HEK293 (cell line): ENCODE measurements at regions not wholly inside any gene's neighbourhood (a gene's known extent, or its start where the extent isn't known, plus 50 kb on each side); places are given as distances from the start of the nearest gene placed in this dataset.
A peak's percentile ranks its signal among the peaks of the same experiment; 100 is the strongest.

Experiments used
- BCL11A ChIP-seq: fragments of 450-650 bp; formaldehyde crosslinking; IDR thresholded peaks from 2 replicates; pipeline ENCODE4 v1.5.1; 2016; ENCODE audit warnings: low read depth, missing biosample characterization, missing genetic modification characterization
- BCL11B ChIP-seq: fragments of 450-650 bp; formaldehyde crosslinking; IDR thresholded peaks from 2 replicates; pipeline ENCODE4 v1.5.1; 2016; ENCODE audit warnings: low read depth, missing biosample characterization, missing genetic modification characterization
- KLF1 ChIP-seq: fragments of 450-650 bp; formaldehyde crosslinking; IDR thresholded peaks from 2 replicates; pipeline ENCODE4 v1.5.1; 2016; ENCODE audit warnings: missing biosample characterization, missing genetic modification characterization
- KLF7 ChIP-seq: fragments of 450-650 bp; formaldehyde crosslinking; IDR thresholded peaks from 2 replicates; pipeline ENCODE4 v1.5.1; 2016; ENCODE audit warnings: missing biosample characterization, missing genetic modification characterization, borderline replicate concordance
- KLF8 ChIP-seq: fragments of 450-650 bp; formaldehyde crosslinking; IDR thresholded peaks from 2 replicates; pipeline ENCODE4 v1.5.1; 2016; ENCODE audit warnings: missing biosample characterization, missing genetic modification characterization
- OSR2 ChIP-seq: fragments of 450-650 bp; formaldehyde crosslinking; IDR thresholded peaks from 2 replicates; pipeline ENCODE4 v1.5.1; 2016; ENCODE audit warnings: missing biosample characterization, missing genetic modification characterization
- PRDM1 ChIP-seq: fragments of 450-650 bp; formaldehyde crosslinking; IDR thresholded peaks from 2 replicates; pipeline ENCODE4; 2016; ENCODE audit warnings: missing biosample characterization, missing genetic modification characterization
- REPIN1 ChIP-seq: fragments of 450-650 bp; formaldehyde crosslinking; IDR thresholded peaks from 2 replicates; pipeline ENCODE4 v1.5.1; 2017; ENCODE audit warnings: missing biosample characterization, missing genetic modification characterization, low read depth
- SCRT1 ChIP-seq: fragments of 450-650 bp; formaldehyde crosslinking; IDR thresholded peaks from 2 replicates; pipeline ENCODE4 v1.5.1; 2016; ENCODE audit warnings: missing biosample characterization, missing genetic modification characterization, borderline replicate concordance
- SP3 ChIP-seq: fragments of 450-650 bp; formaldehyde crosslinking; IDR thresholded peaks from 2 replicates; pipeline ENCODE4 v1.5.1; 2016; ENCODE audit warnings: missing biosample characterization, missing genetic modification characterization
- TRIM28 ChIP-seq: IDR thresholded peaks from 2 replicates; pipeline ENCODE4 v1.6.1; 2011; ENCODE audit warnings: low read length, control low read depth, borderline replicate concordance
- ZBTB20 ChIP-seq: fragments of 450-650 bp; formaldehyde crosslinking; IDR thresholded peaks from 2 replicates; pipeline ENCODE4 v1.5.1; 2016; ENCODE audit warnings: missing biosample characterization, missing genetic modification characterization
- ZBTB48 ChIP-seq: fragments of 450-650 bp; formaldehyde crosslinking; IDR thresholded peaks from 2 replicates; pipeline ENCODE4 v1.5.1; 2016; ENCODE audit warnings: missing biosample characterization, missing genetic modification characterization
- ZFP37 ChIP-seq: fragments of 450-650 bp; formaldehyde crosslinking; IDR thresholded peaks from 2 replicates; pipeline ENCODE4 v1.5.1; 2016; ENCODE audit warnings: missing biosample characterization, missing genetic modification characterization
- ZFP69B ChIP-seq: fragments of 450-650 bp; formaldehyde crosslinking; IDR thresholded peaks from 2 replicates; pipeline ENCODE4 v1.5.1; 2016; ENCODE audit warnings: missing biosample characterization, missing genetic modification characterization
- ZNF112 ChIP-seq: fragments of 450-650 bp; formaldehyde crosslinking; IDR thresholded peaks from 2 replicates; pipeline ENCODE4 v1.5.0; 2017; ENCODE audit warnings: missing biosample characterization, missing genetic modification characterization
- ZNF121 ChIP-seq: fragments of 450-650 bp; formaldehyde crosslinking; IDR thresholded peaks from 2 replicates; pipeline ENCODE4 v1.5.1; 2016; ENCODE audit warnings: missing biosample characterization, missing genetic modification characterization
- ZNF138 ChIP-seq: fragments of 450-650 bp; formaldehyde crosslinking; IDR thresholded peaks from 2 replicates; pipeline ENCODE4 v1.5.1; 2016; ENCODE audit warnings: missing biosample characterization, missing genetic modification characterization, borderline replicate concordance
- ZNF221 ChIP-seq: fragments of 450-650 bp; formaldehyde crosslinking; IDR thresholded peaks from 2 replicates; pipeline ENCODE4 v1.5.1; 2017; ENCODE audit warnings: missing biosample characterization, missing genetic modification characterization, borderline replicate concordance
- ZNF558 ChIP-seq: fragments of 450-650 bp; formaldehyde crosslinking; IDR thresholded peaks from 2 replicates; pipeline ENCODE4 v1.5.1; 2016; ENCODE audit warnings: missing biosample characterization, missing genetic modification characterization
- ZNF561 ChIP-seq: fragments of 450-650 bp; IDR thresholded peaks from 2 replicates; pipeline ENCODE4 v1.5.1; 2018; ENCODE audit warnings: missing biosample characterization, missing genetic modification characterization, borderline replicate concordance
- ZNF600 ChIP-seq: fragments of 450-650 bp; formaldehyde crosslinking; IDR thresholded peaks from 2 replicates; pipeline ENCODE4 v1.5.1; 2016; ENCODE audit warnings: missing biosample characterization, missing genetic modification characterization
- ZNF621 ChIP-seq: fragments of 450-650 bp; formaldehyde crosslinking; IDR thresholded peaks from 2 replicates; pipeline ENCODE4 v1.5.1; 2017; ENCODE audit warnings: missing biosample characterization, missing genetic modification characterization
- ZNF658 ChIP-seq: fragments of 450-650 bp; formaldehyde crosslinking; IDR thresholded peaks from 2 replicates; pipeline ENCODE4; 2016; ENCODE audit warnings: missing biosample characterization, missing genetic modification characterization
- ZNF670 ChIP-seq: fragments of 450-650 bp; formaldehyde crosslinking; IDR thresholded peaks from 2 replicates; pipeline ENCODE4 v1.5.1; 2016; ENCODE audit warnings: missing biosample characterization, missing genetic modification characterization, low read depth
- ZNF677 ChIP-seq: fragments of 450-650 bp; IDR thresholded peaks from 2 replicates; pipeline ENCODE4 v1.5.0; 2018; ENCODE audit warnings: missing biosample characterization, mild to moderate bottlenecking, missing genetic modification characterization, moderate library complexity
- ZNF785 ChIP-seq: fragments of 450-650 bp; formaldehyde crosslinking; IDR thresholded peaks from 2 replicates; pipeline ENCODE4 v1.5.1; 2016; ENCODE audit warnings: missing biosample characterization, missing genetic modification characterization
- ZNF843 ChIP-seq: fragments of 450-650 bp; formaldehyde crosslinking; IDR thresholded peaks from 2 replicates; pipeline ENCODE4 v1.5.1; 2016; ENCODE audit warnings: missing biosample characterization, missing genetic modification characterization
- ZSCAN30 ChIP-seq: fragments of 450-650 bp; IDR thresholded peaks from 2 replicates; pipeline ENCODE4 v1.5.1; 2018; ENCODE audit warnings: missing biosample characterization, mild to moderate bottlenecking, missing genetic modification characterization, moderate library complexity
- TF ChIP-seq, protein P1 (sequence below): fragments of 450-650 bp; formaldehyde crosslinking; IDR thresholded peaks from 2 replicates; pipeline ENCODE4 v1.5.1; 2017; ENCODE audit warnings: missing biosample characterization, missing genetic modification characterization
- TF ChIP-seq, protein P2 (sequence below): fragments of 450-650 bp; formaldehyde crosslinking; IDR thresholded peaks from 2 replicates; pipeline ENCODE4 v1.5.1; 2017; ENCODE audit warnings: missing biosample characterization, missing genetic modification characterization
- TF ChIP-seq, protein P3 (sequence below): fragments of 450-650 bp; formaldehyde crosslinking; IDR thresholded peaks from 2 replicates; pipeline ENCODE4 v1.5.1; 2016; ENCODE audit warnings: missing biosample characterization, missing genetic modification characterization, low read depth
- TF ChIP-seq, protein P4 (sequence below): fragments of 450-650 bp; formaldehyde crosslinking; IDR thresholded peaks from 2 replicates; pipeline ENCODE4 v1.5.1; 2016; ENCODE audit warnings: missing biosample characterization, missing genetic modification characterization
- TF ChIP-seq, protein P5 (sequence below): fragments of 450-650 bp; formaldehyde crosslinking; IDR thresholded peaks from 2 replicates; pipeline ENCODE4 v1.5.1; 2017; ENCODE audit warnings: missing biosample characterization, mild to moderate bottlenecking, missing genetic modification characterization, moderate library complexity

DNA sequence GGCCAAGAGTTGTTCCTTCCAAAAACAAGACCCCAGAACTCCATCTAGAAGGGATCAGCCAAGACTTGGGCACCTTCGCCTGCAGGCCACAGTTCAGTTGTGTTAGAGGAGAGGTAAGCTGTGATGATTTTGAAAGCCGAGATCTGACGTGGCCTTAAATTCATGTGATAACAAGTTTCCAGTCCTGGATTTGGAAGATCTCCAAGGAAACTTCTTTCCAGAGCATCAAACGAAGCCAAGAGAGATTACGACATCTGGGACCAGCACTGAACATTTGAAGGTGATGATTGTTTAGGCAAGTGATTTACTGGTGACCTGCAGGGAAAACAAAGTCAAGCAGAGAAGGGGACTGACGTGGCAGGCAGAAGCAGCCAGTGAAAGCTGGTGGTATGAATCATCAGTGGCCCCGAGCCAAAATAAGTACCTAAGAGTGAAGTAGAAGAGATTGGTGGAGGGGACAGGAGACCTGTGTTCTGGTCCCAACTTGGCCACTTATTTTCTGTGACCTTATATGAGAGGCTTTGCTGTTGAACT lies 339.0 kb upstream of the PROK2 start (continued):
- TF ChIP-seq ZNF121 (tag by site-specific recombination) (no peak), ZNF600 (tag by site-specific recombination) (peak; percentile 84), ZNF558 (tag by site-specific recombination) (peak; percentile 85), ZNF621 (no peak), ZNF561 (tag by site-specific recombination) (peak; percentile 63), ZNF658 (tag by site-specific recombination) (no peak), ZFP37 (0 out of 2 replicates have a peak, but pooled peaks have one; percentile 47), KLF8 (tag by site-specific recombination) (peak; percentile 64; the same call in 1 of the 2 replicates), BCL11B (tag by site-specific recombination) (0 out of 2 replicates have a peak, but pooled peaks have one; percentile 59), OSR2 (peak; percentile 96), TRIM28 (peak; percentile 84), ZNF138 (no peak), SP3 (peak; percentile 34; the same call in 1 of the 2 replicates), REPIN1 (tag by site-specific recombination) (no peak; the same call in 1 of the 2 replicates), BCL11A (peak; percentile 93; the same call in 1 of the 2 replicates), ZNF221 (tag by site-specific recombination) (no peak), ZNF112 (no peak), ZSCAN30 (peak; percentile 89), ZNF670 (tag by site-specific recombination) (no peak), PRDM1 (tag by site-specific recombination) (peak; percentile 93), ZFP69B (tag by site-specific recombination) (peak; percentile 83), ZNF677 (no peak), SCRT1 (tag by site-specific recombination) (peak; percentile 71; the same call in 1 of the 2 replicates), ZBTB48 (no peak), KLF1 (tag by site-specific recombination) (no peak), KLF7 (tag by site-specific recombination) (no peak), ZNF785 (no peak), ZNF843 (tag by site-specific recombination) (peak; percentile 98), ZBTB20 (tag by site-specific recombination) (no peak)
- TF ChIP-seq, protein P1, sequence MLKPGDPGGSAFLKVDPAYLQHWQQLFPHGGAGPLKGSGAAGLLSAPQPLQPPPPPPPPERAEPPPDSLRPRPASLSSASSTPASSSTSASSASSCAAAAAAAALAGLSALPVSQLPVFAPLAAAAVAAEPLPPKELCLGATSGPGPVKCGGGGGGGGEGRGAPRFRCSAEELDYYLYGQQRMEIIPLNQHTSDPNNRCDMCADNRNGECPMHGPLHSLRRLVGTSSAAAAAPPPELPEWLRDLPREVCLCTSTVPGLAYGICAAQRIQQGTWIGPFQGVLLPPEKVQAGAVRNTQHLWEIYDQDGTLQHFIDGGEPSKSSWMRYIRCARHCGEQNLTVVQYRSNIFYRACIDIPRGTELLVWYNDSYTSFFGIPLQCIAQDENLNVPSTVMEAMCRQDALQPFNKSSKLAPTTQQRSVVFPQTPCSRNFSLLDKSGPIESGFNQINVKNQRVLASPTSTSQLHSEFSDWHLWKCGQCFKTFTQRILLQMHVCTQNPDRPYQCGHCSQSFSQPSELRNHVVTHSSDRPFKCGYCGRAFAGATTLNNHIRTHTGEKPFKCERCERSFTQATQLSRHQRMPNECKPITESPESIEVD (tag by site-specific recombination): peak; percentile 92
- TF ChIP-seq, protein P2, sequence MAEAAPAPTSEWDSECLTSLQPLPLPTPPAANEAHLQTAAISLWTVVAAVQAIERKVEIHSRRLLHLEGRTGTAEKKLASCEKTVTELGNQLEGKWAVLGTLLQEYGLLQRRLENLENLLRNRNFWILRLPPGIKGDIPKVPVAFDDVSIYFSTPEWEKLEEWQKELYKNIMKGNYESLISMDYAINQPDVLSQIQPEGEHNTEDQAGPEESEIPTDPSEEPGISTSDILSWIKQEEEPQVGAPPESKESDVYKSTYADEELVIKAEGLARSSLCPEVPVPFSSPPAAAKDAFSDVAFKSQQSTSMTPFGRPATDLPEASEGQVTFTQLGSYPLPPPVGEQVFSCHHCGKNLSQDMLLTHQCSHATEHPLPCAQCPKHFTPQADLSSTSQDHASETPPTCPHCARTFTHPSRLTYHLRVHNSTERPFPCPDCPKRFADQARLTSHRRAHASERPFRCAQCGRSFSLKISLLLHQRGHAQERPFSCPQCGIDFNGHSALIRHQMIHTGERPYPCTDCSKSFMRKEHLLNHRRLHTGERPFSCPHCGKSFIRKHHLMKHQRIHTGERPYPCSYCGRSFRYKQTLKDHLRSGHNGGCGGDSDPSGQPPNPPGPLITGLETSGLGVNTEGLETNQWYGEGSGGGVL: peak; percentile 62; the same call in 1 of the 2 replicates
- TF ChIP-seq, protein P3, sequence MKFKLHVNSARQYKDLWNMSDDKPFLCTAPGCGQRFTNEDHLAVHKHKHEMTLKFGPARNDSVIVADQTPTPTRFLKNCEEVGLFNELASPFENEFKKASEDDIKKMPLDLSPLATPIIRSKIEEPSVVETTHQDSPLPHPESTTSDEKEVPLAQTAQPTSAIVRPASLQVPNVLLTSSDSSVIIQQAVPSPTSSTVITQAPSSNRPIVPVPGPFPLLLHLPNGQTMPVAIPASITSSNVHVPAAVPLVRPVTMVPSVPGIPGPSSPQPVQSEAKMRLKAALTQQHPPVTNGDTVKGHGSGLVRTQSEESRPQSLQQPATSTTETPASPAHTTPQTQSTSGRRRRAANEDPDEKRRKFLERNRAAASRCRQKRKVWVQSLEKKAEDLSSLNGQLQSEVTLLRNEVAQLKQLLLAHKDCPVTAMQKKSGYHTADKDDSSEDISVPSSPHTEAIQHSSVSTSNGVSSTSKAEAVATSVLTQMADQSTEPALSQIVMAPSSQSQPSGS (tag by site-specific recombination): peak; percentile 95
- TF ChIP-seq, protein P4, sequence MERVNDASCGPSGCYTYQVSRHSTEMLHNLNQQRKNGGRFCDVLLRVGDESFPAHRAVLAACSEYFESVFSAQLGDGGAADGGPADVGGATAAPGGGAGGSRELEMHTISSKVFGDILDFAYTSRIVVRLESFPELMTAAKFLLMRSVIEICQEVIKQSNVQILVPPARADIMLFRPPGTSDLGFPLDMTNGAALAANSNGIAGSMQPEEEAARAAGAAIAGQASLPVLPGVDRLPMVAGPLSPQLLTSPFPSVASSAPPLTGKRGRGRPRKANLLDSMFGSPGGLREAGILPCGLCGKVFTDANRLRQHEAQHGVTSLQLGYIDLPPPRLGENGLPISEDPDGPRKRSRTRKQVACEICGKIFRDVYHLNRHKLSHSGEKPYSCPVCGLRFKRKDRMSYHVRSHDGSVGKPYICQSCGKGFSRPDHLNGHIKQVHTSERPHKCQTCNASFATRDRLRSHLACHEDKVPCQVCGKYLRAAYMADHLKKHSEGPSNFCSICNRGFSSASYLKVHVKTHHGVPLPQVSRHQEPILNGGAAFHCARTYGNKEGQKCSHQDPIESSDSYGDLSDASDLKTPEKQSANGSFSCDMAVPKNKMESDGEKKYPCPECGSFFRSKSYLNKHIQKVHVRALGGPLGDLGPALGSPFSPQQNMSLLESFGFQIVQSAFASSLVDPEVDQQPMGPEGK (tag by site-specific recombination): peak; percentile 62
- TF ChIP-seq, protein P5, sequence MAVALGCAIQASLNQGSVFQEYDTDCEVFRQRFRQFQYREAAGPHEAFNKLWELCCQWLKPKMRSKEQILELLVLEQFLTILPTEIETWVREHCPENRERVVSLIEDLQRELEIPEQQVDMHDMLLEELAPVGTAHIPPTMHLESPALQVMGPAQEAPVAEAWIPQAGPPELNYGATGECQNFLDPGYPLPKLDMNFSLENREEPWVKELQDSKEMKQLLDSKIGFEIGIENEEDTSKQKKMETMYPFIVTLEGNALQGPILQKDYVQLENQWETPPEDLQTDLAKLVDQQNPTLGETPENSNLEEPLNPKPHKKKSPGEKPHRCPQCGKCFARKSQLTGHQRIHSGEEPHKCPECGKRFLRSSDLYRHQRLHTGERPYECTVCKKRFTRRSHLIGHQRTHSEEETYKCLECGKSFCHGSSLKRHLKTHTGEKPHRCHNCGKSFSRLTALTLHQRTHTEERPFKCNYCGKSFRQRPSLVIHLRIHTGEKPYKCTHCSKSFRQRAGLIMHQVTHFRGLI (tag by site-specific recombination): no peak
